ENCODE measurements at regions not wholly inside any gene's neighbourhood (a gene's known extent, or its start where the extent isn't known, plus 50 kb on each side); places are given as distances from the start of the nearest gene placed in this dataset.

DNA sequence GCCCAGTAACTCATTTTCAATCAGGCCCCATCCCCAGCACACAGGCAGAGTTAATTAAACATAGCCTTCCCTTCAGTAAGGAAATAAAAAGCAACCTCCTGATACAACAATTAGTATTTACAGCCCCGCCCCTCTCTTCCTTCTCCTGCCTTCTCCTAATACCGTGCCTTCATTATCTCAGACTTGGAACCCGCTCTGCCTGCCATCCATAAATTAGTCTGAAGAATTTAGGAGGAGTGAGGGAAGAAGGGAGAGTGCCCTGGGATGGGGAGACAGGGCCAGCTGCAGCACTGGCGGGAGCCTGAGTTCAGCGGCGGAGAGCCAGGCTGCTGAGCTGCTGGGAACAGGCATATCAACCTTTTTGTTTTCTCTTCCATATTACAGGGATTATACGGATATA, 172.8 kb downstream of the ACTL8 start:
- peaks cover 3 to 9% (median 9%) of the 10 kb centered on the region in 3 donors for H3K27me3 Mint-ChIP-seq (ENCODE audit: low read depth in 3 of 3)
- TF ChIP-seq CTCF (IDR thresholded peaks at IDR 0.05) = no peak
- no peaks in the 10 kb centered on the region for H3K36me3 Mint-ChIP-seq

DNA sequence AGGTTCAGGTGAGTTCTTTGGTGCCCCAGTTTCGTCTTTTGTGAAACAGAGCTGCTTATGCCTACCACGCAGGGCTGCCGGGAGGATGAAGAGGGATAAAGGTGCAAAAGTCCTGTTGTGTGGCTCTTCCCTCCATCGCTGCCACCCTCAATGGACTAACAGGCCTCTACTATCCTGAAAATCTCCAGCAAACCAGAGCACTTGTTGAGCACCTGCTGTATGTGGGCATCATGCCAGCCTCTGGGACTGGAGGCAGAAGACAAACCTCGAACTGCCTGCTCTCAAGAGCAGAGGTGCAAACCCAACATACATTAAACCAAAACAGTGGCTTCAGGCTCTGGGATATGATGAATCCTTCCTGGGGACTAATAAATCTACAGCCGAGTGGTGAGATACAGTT, 174.1 kb downstream of the ACTL8 start:
- H3K27ac ChIP-seq (ENCODE audit: low read depth in 1 of 2, low read length in 2 of 2) = no peak overlapping the region
- H3K4me3 ChIP-seq (replicated peaks in 1 of 3; ENCODE audit: low read depth in 2 of 3, low read length in 3 of 3) = no peak overlapping the region
- no peak overlapping the region for H2AFZ ChIP-seq (ENCODE audit: insufficient read depth, low read depth, low read length, poor library complexity, severe bottlenecking)
- H3K36me3 ChIP-seq (replicated peaks in 1 of 2; ENCODE audit: control insufficient read depth in 1 of 2, insufficient read depth in 2 of 2, low read length in 2 of 2) = no peaks in the 10 kb centered on the region
- intact Hi-C loops (cut with micrococcal nuclease) = no loop called here
- H3K4me1 ChIP-seq (ENCODE audit: control insufficient read depth in 1 of 2, insufficient read depth in 2 of 2, low read length in 2 of 2) = no peaks in the 10 kb centered on the region
- H4K20me1 ChIP-seq (ENCODE audit: insufficient read depth, low read length) = no peaks in the 10 kb centered on the region
- no peak overlapping the region for H3K9ac ChIP-seq (ENCODE audit: insufficient read depth, low read length, poor library complexity, severe bottlenecking)
- H3K79me2 ChIP-seq (ENCODE audit: insufficient read depth, low read length) = no peaks in the 10 kb centered on the region
- H3K9me3 ChIP-seq (replicated peaks in 1 of 2; ENCODE audit: control insufficient read depth in 1 of 2, insufficient read depth in 1 of 2, low read length in 2 of 2) = peaks cover 0 to 2% of the 10 kb centered on the region in 2 donors
- WGBS (ENCODE audit: insufficient coverage) = 84% methylated on average over 2 of the region's 6 CpGs
- TF ChIP-seq CTCF (IDR thresholded peaks at IDR 0.05) = no peak
- peaks cover 0 to 6% (median 0%) of the 10 kb centered on the region in 7 donors for H3K9me3 Mint-ChIP-seq
- peaks cover 4 to 9% (median 6%) of the 10 kb centered on the region in 3 donors for H3K27me3 Mint-ChIP-seq (ENCODE audit: low read depth in 3 of 3)
- H3K4me3 Mint-ChIP-seq = no peak overlapping the region
- H3K4me2 ChIP-seq (replicated peaks; ENCODE audit: extremely low read depth, low read length, poor library complexity, severe bottlenecking) = no peak overlapping the region
- no peaks in the 10 kb centered on the region for H3K4me1 Mint-ChIP-seq
- DNase-seq = no peak
- no peak overlapping the region for H3K27ac Mint-ChIP-seq
- no peaks in the 10 kb centered on the region for H3K36me3 Mint-ChIP-seq
- H3K27me3 ChIP-seq (ENCODE audit: control insufficient read depth in 2 of 2, insufficient read depth in 2 of 2, low read length in 2 of 2) = no peaks in the 10 kb centered on the region

More for the DNA sequence above, 172.8 kb downstream of the ACTL8 start:
- 100% methylated on average over 1 of the region's 7 CpGs for WGBS (ENCODE audit: insufficient coverage)
- no peak for DNase-seq
- H3K9ac ChIP-seq (ENCODE audit: insufficient read depth, low read length, poor library complexity, severe bottlenecking) = no peak overlapping the region
- H3K36me3 ChIP-seq (replicated peaks in 1 of 2; ENCODE audit: control insufficient read depth in 1 of 2, insufficient read depth in 2 of 2, low read length in 2 of 2) = no peaks in the 10 kb centered on the region
- no peak overlapping the region for H3K27ac Mint-ChIP-seq
- H3K27ac ChIP-seq (ENCODE audit: low read depth in 1 of 2, low read length in 2 of 2) = no peak overlapping the region
- H2AFZ ChIP-seq (ENCODE audit: insufficient read depth, low read depth, low read length, poor library complexity, severe bottlenecking) = no peak overlapping the region
- H3K4me2 ChIP-seq (replicated peaks; ENCODE audit: extremely low read depth, low read length, poor library complexity, severe bottlenecking) = no peak overlapping the region
- H3K4me1 Mint-ChIP-seq = no peaks in the 10 kb centered on the region
- H3K4me3 ChIP-seq (replicated peaks in 1 of 3; ENCODE audit: low read depth in 2 of 3, low read length in 3 of 3) = no peak overlapping the region
- no peaks in the 10 kb centered on the region for H3K27me3 ChIP-seq (ENCODE audit: control insufficient read depth in 2 of 2, insufficient read depth in 2 of 2, low read length in 2 of 2)
- no peaks in the 10 kb centered on the region for H3K79me2 ChIP-seq (ENCODE audit: insufficient read depth, low read length)
- no peak overlapping the region for H3K4me3 Mint-ChIP-seq
- peaks cover 0 to 6% (median 0%) of the 10 kb centered on the region in 7 donors for H3K9me3 Mint-ChIP-seq
- no peaks in the 10 kb centered on the region for H3K4me1 ChIP-seq (ENCODE audit: control insufficient read depth in 1 of 2, insufficient read depth in 2 of 2, low read length in 2 of 2)
- H4K20me1 ChIP-seq (ENCODE audit: insufficient read depth, low read length) = no peaks in the 10 kb centered on the region
- intact Hi-C loops (cut with micrococcal nuclease) = no loop called here
- peaks cover 0 to 2% of the 10 kb centered on the region in 2 donors for H3K9me3 ChIP-seq (replicated peaks in 1 of 2; ENCODE audit: control insufficient read depth in 1 of 2, insufficient read depth in 1 of 2, low read length in 2 of 2)

All from CD14-positive monocyte (primary cell).